WTC11 (cell line): ENCODE measurements at regions not wholly inside any gene's neighbourhood (a gene's known extent, or its start where the extent isn't known, plus 50 kb on each side); places are given as distances from the start of the nearest gene placed in this dataset.

Experiments
- CREB1 ChIP-seq: sonication (generic); formaldehyde crosslinking; IDR thresholded peaks from 2 replicates; pipeline ENCODE4 v1.8.0; 2023; ENCODE audit warnings: mild to moderate bottlenecking, missing genetic modification reagents
- ESRRA ChIP-seq: sonication (generic); formaldehyde crosslinking; IDR thresholded peaks from 2 replicates; pipeline ENCODE4 v1.8.1; 2022; ENCODE audit warnings: mild to moderate bottlenecking, missing genetic modification reagents, borderline replicate concordance
- SP1 ChIP-seq: sonication (generic); formaldehyde crosslinking; conservative IDR thresholded peaks from 2 replicates; pipeline ENCODE4 v1.8.1; 2022; ENCODE audit warnings: missing genetic modification reagents
- TP53 ChIP-seq: sonication (generic); formaldehyde crosslinking; IDR thresholded peaks from 2 replicates; pipeline ENCODE4 v1.8.1; 2023; ENCODE audit warnings: mild to moderate bottlenecking, missing genetic modification reagents
- USF1 ChIP-seq: sonication (generic); formaldehyde crosslinking; IDR thresholded peaks from 2 replicates; pipeline ENCODE4 v1.8.0; 2022; ENCODE audit warnings: mild to moderate bottlenecking, missing genetic modification reagents
- ZNF263 ChIP-seq: sonication (generic); formaldehyde crosslinking; IDR thresholded peaks from 2 replicates; pipeline ENCODE4 v1.8.1; 2022; ENCODE audit warnings: low read depth, mild to moderate bottlenecking, moderate library complexity, missing genetic modification reagents
- ZNF416 ChIP-seq: fragments of 250-450 bp; sonication (Bioruptor Pico); IDR thresholded peaks from 2 replicates; pipeline ENCODE4 v1.9.0; 2021; ENCODE audit warnings: mild to moderate bottlenecking, inconsistent platforms
- TF ChIP-seq, protein P1 (sequence below): fragments of 200-600 bp; IDR thresholded peaks from 2 replicates; pipeline ENCODE4 v1.8.0; 2022; ENCODE audit warnings: antibody characterized with exemption
- TF ChIP-seq, protein P2 (sequence below): sonication (generic); formaldehyde crosslinking; IDR thresholded peaks from 2 replicates; pipeline ENCODE4 v1.8.1; 2023; ENCODE audit warnings: mild to moderate bottlenecking, moderate library complexity, missing genetic modification reagents
- TF ChIP-seq, protein P3 (sequence below): sonication (generic); formaldehyde crosslinking; conservative IDR thresholded peaks from 2 replicates; pipeline ENCODE4 v1.8.1; 2023; ENCODE audit warnings: mild to moderate bottlenecking, low read depth, missing genetic modification reagents, moderate library complexity
- TF ChIP-seq, protein P4 (sequence below): sonication (generic); formaldehyde crosslinking; IDR thresholded peaks from 2 replicates; pipeline ENCODE4 v1.8.1; 2023; ENCODE audit warnings: mild to moderate bottlenecking, missing genetic modification reagents, borderline replicate concordance
- TF ChIP-seq, protein P5 (sequence below): sonication (generic); formaldehyde crosslinking; IDR thresholded peaks from 2 replicates; pipeline ENCODE4 v1.8.0; 2022; ENCODE audit warnings: mild to moderate bottlenecking, missing genetic modification reagents

- no peak for TF ChIP-seq CREB1
- TF ChIP-seq, protein P1, sequence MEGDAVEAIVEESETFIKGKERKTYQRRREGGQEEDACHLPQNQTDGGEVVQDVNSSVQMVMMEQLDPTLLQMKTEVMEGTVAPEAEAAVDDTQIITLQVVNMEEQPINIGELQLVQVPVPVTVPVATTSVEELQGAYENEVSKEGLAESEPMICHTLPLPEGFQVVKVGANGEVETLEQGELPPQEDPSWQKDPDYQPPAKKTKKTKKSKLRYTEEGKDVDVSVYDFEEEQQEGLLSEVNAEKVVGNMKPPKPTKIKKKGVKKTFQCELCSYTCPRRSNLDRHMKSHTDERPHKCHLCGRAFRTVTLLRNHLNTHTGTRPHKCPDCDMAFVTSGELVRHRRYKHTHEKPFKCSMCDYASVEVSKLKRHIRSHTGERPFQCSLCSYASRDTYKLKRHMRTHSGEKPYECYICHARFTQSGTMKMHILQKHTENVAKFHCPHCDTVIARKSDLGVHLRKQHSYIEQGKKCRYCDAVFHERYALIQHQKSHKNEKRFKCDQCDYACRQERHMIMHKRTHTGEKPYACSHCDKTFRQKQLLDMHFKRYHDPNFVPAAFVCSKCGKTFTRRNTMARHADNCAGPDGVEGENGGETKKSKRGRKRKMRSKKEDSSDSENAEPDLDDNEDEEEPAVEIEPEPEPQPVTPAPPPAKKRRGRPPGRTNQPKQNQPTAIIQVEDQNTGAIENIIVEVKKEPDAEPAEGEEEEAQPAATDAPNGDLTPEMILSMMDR: peak; percentile 58
- TF ChIP-seq ESRRA (CRISPR knock-in tag): no peak
- no peak for TF ChIP-seq ZNF263 (CRISPR knock-in tag)
- TF ChIP-seq TP53 (CRISPR knock-in tag): no peak
- TF ChIP-seq, protein P2, sequence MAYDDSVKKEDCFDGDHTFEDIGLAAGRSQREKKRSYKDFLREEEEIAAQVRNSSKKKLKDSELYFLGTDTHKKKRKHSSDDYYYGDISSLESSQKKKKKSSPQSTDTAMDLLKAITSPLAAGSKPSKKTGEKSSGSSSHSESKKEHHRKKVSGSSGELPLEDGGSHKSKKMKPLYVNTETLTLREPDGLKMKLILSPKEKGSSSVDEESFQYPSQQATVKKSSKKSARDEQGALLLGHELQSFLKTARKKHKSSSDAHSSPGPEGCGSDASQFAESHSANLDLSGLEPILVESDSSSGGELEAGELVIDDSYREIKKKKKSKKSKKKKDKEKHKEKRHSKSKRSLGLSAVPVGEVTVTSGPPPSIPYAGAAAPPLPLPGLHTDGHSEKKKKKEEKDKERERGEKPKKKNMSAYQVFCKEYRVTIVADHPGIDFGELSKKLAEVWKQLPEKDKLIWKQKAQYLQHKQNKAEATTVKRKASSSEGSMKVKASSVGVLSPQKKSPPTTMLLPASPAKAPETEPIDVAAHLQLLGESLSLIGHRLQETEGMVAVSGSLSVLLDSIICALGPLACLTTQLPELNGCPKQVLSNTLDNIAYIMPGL: no peak
- TF ChIP-seq, protein P3, sequence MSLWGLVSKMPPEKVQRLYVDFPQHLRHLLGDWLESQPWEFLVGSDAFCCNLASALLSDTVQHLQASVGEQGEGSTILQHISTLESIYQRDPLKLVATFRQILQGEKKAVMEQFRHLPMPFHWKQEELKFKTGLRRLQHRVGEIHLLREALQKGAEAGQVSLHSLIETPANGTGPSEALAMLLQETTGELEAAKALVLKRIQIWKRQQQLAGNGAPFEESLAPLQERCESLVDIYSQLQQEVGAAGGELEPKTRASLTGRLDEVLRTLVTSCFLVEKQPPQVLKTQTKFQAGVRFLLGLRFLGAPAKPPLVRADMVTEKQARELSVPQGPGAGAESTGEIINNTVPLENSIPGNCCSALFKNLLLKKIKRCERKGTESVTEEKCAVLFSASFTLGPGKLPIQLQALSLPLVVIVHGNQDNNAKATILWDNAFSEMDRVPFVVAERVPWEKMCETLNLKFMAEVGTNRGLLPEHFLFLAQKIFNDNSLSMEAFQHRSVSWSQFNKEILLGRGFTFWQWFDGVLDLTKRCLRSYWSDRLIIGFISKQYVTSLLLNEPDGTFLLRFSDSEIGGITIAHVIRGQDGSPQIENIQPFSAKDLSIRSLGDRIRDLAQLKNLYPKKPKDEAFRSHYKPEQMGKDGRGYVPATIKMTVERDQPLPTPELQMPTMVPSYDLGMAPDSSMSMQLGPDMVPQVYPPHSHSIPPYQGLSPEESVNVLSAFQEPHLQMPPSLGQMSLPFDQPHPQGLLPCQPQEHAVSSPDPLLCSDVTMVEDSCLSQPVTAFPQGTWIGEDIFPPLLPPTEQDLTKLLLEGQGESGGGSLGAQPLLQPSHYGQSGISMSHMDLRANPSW (CRISPR knock-in tag): no peak
- TF ChIP-seq USF1 (CRISPR knock-in tag): no peak
- TF ChIP-seq SP1 (CRISPR knock-in tag): no peak
- TF ChIP-seq, protein P4, sequence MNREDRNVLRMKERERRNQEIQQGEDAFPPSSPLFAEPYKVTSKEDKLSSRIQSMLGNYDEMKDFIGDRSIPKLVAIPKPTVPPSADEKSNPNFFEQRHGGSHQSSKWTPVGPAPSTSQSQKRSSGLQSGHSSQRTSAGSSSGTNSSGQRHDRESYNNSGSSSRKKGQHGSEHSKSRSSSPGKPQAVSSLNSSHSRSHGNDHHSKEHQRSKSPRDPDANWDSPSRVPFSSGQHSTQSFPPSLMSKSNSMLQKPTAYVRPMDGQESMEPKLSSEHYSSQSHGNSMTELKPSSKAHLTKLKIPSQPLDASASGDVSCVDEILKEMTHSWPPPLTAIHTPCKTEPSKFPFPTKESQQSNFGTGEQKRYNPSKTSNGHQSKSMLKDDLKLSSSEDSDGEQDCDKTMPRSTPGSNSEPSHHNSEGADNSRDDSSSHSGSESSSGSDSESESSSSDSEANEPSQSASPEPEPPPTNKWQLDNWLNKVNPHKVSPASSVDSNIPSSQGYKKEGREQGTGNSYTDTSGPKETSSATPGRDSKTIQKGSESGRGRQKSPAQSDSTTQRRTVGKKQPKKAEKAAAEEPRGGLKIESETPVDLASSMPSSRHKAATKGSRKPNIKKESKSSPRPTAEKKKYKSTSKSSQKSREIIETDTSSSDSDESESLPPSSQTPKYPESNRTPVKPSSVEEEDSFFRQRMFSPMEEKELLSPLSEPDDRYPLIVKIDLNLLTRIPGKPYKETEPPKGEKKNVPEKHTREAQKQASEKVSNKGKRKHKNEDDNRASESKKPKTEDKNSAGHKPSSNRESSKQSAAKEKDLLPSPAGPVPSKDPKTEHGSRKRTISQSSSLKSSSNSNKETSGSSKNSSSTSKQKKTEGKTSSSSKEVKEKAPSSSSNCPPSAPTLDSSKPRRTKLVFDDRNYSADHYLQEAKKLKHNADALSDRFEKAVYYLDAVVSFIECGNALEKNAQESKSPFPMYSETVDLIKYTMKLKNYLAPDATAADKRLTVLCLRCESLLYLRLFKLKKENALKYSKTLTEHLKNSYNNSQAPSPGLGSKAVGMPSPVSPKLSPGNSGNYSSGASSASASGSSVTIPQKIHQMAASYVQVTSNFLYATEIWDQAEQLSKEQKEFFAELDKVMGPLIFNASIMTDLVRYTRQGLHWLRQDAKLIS (CRISPR knock-in tag): no peak
- no peak for TF ChIP-seq ZNF416
- TF ChIP-seq, protein P5, sequence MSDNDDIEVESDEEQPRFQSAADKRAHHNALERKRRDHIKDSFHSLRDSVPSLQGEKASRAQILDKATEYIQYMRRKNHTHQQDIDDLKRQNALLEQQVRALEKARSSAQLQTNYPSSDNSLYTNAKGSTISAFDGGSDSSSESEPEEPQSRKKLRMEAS: no peak
Observed at GRCh38 chr4:26069218-26069617, 155.2 kb downstream of the SMIM20 start.
